DOHH2 (cell line): ENCODE measurements at regions not wholly inside any gene's neighbourhood (a gene's known extent, or its start where the extent isn't known, plus 50 kb on each side); places are given as distances from the start of the nearest gene placed in this dataset.

ENCODE experiments used
- EZH2phosphoT487 ChIP-seq: fragments of 200-600 bp; sonication (generic); IDR thresholded peaks from 2 replicates; pipeline ENCODE4 v1.6.1; 2017; ENCODE audit warnings: borderline replicate concordance, mild to moderate bottlenecking, antibody characterized with exemption, low read length, moderate library complexity, mixed read lengths
- TF ChIP-seq, protein P1 (sequence below): fragments of 200-600 bp; sonication (generic); IDR thresholded peaks from one replicate; pipeline ENCODE4 v1.5.1; 2014; ENCODE audit warnings: antibody characterized with exemption, mild to moderate bottlenecking, low read depth, low read length; ENCODE audit not compliant: poor library complexity, severe bottlenecking

- TF ChIP-seq, protein P1, sequence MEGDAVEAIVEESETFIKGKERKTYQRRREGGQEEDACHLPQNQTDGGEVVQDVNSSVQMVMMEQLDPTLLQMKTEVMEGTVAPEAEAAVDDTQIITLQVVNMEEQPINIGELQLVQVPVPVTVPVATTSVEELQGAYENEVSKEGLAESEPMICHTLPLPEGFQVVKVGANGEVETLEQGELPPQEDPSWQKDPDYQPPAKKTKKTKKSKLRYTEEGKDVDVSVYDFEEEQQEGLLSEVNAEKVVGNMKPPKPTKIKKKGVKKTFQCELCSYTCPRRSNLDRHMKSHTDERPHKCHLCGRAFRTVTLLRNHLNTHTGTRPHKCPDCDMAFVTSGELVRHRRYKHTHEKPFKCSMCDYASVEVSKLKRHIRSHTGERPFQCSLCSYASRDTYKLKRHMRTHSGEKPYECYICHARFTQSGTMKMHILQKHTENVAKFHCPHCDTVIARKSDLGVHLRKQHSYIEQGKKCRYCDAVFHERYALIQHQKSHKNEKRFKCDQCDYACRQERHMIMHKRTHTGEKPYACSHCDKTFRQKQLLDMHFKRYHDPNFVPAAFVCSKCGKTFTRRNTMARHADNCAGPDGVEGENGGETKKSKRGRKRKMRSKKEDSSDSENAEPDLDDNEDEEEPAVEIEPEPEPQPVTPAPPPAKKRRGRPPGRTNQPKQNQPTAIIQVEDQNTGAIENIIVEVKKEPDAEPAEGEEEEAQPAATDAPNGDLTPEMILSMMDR, result no peak
- TF ChIP-seq EZH2phosphoT487, result no peak
Observed at GRCh38 chr15:29910068-29910467, 87.8 kb upstream of the TJP1 start.
